PC-3 (cell line): ENCODE measurements at regions not wholly inside any gene's neighbourhood (a gene's known extent, or its start where the extent isn't known, plus 50 kb on each side); places are given as distances from the start of the nearest gene placed in this dataset.

ENCODE experiments used
- EZH2 ChIP-seq: fragments of 300-600 bp; sonication (generic); IDR thresholded peaks from one replicate; pipeline ENCODE4 v1.6.1; 2017; ENCODE audit warnings: antibody characterized with exemption, mild to moderate bottlenecking, low read length; ENCODE audit not compliant: unreplicated experiment
- EZH2phosphoT487 ChIP-seq: fragments of 300-600 bp; sonication (generic); IDR thresholded peaks from 2 replicates; pipeline ENCODE4 v1.6.1; 2018; ENCODE audit warnings: mild to moderate bottlenecking, antibody characterized with exemption, low read length, borderline replicate concordance
- TF ChIP-seq, protein P1 (sequence below): fragments of 300-600 bp; sonication (generic); conservative IDR thresholded peaks from 2 replicates; pipeline ENCODE4 v1.5.1; 2017; ENCODE audit warnings: antibody characterized with exemption, low read depth, mild to moderate bottlenecking, low read length

DNA sequence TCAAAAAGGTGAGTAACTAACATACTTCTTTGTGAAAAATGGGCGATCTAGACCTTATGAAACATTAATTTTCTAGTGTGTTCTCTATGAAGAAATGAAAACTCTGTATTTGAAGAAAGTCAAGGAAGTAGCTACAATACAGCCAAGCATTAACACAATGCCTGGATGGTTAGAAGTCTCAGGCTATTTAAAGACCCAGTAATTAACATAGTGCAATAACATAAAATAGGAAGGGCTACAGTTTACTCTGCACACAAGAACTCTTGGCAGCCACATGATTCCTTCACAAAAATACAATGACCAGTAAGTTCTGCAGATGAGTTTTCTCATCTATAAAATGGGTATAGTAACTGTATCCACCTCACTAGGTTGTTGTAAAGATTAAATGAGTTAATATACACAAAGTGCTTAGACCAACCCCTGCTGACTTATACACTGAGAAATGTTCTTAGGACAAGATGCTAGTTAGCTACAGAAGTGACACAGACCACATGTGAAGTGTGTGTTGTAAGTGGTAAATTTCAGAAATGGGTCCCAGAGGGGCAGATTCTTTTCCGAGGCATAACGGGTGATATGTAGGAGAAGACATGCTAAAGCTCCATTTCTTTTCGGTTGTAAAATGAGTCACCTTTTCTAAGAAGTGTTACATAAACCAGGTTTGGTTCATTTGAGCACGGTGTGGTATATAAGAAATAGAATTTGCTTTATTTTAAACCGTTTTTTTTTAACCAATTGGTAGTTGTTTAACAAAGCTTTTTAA, 61.8 kb downstream of the CXCR4 start:
- TF ChIP-seq, protein P1, sequence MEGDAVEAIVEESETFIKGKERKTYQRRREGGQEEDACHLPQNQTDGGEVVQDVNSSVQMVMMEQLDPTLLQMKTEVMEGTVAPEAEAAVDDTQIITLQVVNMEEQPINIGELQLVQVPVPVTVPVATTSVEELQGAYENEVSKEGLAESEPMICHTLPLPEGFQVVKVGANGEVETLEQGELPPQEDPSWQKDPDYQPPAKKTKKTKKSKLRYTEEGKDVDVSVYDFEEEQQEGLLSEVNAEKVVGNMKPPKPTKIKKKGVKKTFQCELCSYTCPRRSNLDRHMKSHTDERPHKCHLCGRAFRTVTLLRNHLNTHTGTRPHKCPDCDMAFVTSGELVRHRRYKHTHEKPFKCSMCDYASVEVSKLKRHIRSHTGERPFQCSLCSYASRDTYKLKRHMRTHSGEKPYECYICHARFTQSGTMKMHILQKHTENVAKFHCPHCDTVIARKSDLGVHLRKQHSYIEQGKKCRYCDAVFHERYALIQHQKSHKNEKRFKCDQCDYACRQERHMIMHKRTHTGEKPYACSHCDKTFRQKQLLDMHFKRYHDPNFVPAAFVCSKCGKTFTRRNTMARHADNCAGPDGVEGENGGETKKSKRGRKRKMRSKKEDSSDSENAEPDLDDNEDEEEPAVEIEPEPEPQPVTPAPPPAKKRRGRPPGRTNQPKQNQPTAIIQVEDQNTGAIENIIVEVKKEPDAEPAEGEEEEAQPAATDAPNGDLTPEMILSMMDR = no peak
- TF ChIP-seq EZH2 (no peak), EZH2phosphoT487 (no peak)
